ENCODE measurements at regions not wholly inside any gene's neighbourhood (a gene's known extent, or its start where the extent isn't known, plus 50 kb on each side); places are given as distances from the start of the nearest gene placed in this dataset.
"Not testable (repeated sequence)": the region's sequence is repeated elsewhere in the genome, so short reads cannot be mapped to it uniquely, and the experiment has no call there.

GRCh38 chr4:126755506-126755905, 877.3 kb upstream of the INTU start:
- H3K9me3 ChIP-seq (ENCODE audit: insufficient read depth, low read depth, low read length) = no peaks in the 10 kb centered on the region
- H3K27me3 ChIP-seq (ENCODE audit: insufficient read depth, low read length) = no peaks in the 10 kb centered on the region
- H3K27ac ChIP-seq (ENCODE audit: low read length) = no peak overlapping the region
- no peak overlapping the region for H3K4me3 ChIP-seq (ENCODE audit: low read length)
- no peaks in the 10 kb centered on the region for H3K36me3 ChIP-seq (ENCODE audit: insufficient read depth, low read depth, low read length)
- H3K9ac ChIP-seq (ENCODE audit: low read depth, low read length) = no peak overlapping the region
- no peaks in the 10 kb centered on the region for H3K4me1 ChIP-seq (ENCODE audit: insufficient read depth, low read length)

- Histone ChIP-seq H3K27ac (ENCODE audit: low read length) (no peak overlapping the region), H3K9me3 (ENCODE audit: insufficient read depth, low read depth, low read length) (no peaks in the 10 kb centered on the region), H3K9ac (ENCODE audit: low read depth, low read length) (no peak overlapping the region), H3K4me3 (ENCODE audit: low read length) (no peak overlapping the region), H3K36me3 (ENCODE audit: insufficient read depth, low read depth, low read length) (no peaks in the 10 kb centered on the region), H3K27me3 (ENCODE audit: insufficient read depth, low read length) (no peaks in the 10 kb centered on the region), H3K4me1 (ENCODE audit: insufficient read depth, low read length) (no peaks in the 10 kb centered on the region)
Observed at GRCh38 chr4:126756050-126756829, 876.5 kb upstream of the INTU start.

DNA sequence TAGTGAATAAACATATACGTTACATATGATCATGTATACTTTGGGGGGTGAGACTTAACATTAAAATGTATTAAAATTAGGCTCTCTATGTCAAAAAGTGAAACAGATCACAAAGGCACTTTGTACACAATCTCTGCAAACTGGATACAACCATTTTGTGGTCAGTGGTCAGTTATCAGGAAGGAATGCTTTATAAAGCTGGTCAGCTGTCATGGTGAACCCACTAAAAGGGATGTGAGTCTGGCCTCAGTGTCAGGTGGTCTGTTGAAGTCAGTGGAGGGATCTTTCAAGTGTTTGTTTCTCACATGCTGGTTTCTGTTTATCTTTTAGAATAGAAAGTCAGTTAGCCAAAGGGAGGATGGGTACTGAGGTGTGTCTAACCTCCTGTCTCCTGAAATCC, 875.5 kb upstream of the INTU start:
- Histone ChIP-seq H3K27ac (ENCODE audit: low read length) (no peak overlapping the region), H3K36me3 (ENCODE audit: insufficient read depth, low read depth, low read length) (no peaks in the 10 kb centered on the region), H3K4me3 (ENCODE audit: low read length) (no peak overlapping the region), H3K9me3 (ENCODE audit: insufficient read depth, low read depth, low read length) (no peaks in the 10 kb centered on the region), H3K9ac (ENCODE audit: low read depth, low read length) (no peak overlapping the region), H3K4me1 (ENCODE audit: insufficient read depth, low read length) (no peaks in the 10 kb centered on the region), H3K27me3 (ENCODE audit: insufficient read depth, low read length) (no peaks in the 10 kb centered on the region)

DNA sequence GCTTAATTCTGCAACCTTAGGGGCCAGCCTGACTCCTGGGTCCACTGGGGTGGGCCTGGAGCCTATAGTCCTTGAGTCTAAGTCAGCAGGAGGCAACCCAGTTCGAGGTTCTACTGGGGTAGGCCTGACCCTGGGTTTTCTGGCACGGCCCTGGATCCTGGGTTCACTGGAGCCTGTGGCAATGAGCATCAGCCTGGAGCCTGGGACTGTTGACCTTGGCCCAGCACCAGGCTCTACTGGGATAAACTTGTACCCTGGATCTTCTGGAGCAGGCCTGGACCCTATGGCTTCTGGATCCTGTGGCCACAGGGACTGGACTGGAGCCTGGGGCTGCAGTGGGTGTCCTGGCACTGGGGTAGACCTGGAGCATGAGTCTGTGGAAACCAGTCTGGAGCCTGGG, 874.3 kb upstream of the INTU start:
- Histone ChIP-seq H3K27me3 (ENCODE audit: insufficient read depth, low read length) (no peaks in the 10 kb centered on the region), H3K4me1 (ENCODE audit: insufficient read depth, low read length) (no peaks in the 10 kb centered on the region), H3K36me3 (ENCODE audit: insufficient read depth, low read depth, low read length) (no peaks in the 10 kb centered on the region), H3K4me3 (ENCODE audit: low read length) (no peak overlapping the region), H3K27ac (ENCODE audit: low read length) (no peak overlapping the region), H3K9ac (ENCODE audit: low read depth, low read length) (no peak overlapping the region), H3K9me3 (ENCODE audit: insufficient read depth, low read depth, low read length) (no peaks in the 10 kb centered on the region; the same call in 1 of the 2 replicates)

DNA sequence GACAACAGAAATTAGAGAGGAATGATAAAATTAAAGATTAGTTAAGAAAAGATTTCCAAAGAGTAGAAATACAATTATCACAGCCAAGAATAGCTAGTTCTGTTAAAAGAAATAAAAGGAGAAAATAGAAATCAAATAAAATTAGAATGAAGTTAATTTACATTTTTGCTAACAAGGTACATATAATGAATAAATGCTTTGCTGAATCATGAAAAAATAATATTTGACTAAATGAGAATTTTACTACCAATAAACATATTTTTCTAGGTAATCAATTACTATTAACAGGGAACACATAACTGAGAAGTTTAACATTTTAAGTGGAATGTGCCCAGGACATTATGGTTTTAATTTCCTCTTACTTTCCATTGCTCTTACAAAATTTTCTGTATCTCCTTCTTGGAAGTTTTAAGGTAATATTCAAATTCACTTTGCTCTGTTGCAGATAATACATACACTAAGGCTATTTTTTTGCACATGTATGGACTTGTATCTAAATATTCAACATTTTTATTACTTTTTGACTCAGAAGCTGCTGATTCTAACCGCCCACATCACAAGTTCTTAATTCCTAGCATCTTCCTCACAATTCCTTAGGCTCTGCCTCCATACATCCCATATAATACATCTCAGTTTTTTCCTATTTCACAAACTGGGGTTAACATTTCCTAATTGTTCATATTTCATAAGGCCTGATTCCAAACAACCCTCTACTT, 870.7 kb upstream of the INTU start:
- no peaks in the 10 kb centered on the region for H3K4me1 ChIP-seq (ENCODE audit: insufficient read depth, low read length)
- no peak overlapping the region for H3K27ac ChIP-seq (ENCODE audit: low read length)
- no peak overlapping the region for H3K9ac ChIP-seq (ENCODE audit: low read depth, low read length)
- H3K9me3 ChIP-seq (ENCODE audit: insufficient read depth, low read depth, low read length) = no peaks in the 10 kb centered on the region; the same call in 1 of the 2 replicates
- H3K36me3 ChIP-seq (ENCODE audit: insufficient read depth, low read depth, low read length) = no peaks in the 10 kb centered on the region
- H3K27me3 ChIP-seq (ENCODE audit: insufficient read depth, low read length) = no peaks in the 10 kb centered on the region
- H3K4me3 ChIP-seq (ENCODE audit: low read length) = no peak overlapping the region

DNA sequence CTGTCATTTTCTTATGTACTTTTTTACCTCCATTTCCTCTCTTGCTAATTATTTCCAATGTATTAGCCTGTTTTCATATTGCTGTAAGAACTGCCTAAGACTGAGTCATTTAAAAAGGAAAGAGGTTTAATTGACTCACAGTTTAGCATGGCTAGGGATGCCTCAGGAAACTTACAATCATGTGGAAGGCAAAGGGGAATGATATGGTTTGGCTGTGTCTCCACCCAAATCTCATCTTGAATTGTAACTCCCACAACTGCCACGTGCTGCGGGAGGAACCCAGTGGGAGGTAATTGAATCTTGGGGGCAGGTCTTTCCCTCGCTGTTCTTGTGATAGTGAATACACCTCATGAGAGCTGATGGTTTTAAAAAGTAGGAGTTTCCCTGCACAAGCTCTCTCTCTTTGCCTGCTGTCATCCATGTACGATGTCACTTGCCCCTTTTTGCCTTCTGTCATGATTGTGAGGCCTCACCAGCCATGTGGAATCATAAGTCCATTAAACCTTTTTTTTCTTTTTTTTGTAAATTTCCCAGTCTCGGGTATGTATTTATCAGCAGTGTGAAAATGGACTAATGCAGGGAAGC, 870.0 kb upstream of the INTU start:
- H3K36me3 ChIP-seq (ENCODE audit: insufficient read depth, low read depth, low read length) = no peaks in the 10 kb centered on the region
- H3K9ac ChIP-seq (ENCODE audit: low read depth, low read length) = no peak overlapping the region
- no peaks in the 10 kb centered on the region for H3K27me3 ChIP-seq (ENCODE audit: insufficient read depth, low read length)
- H3K9me3 ChIP-seq (ENCODE audit: insufficient read depth, low read depth, low read length) = no peaks in the 10 kb centered on the region; the same call in 1 of the 2 replicates
- no peak overlapping the region for H3K27ac ChIP-seq (ENCODE audit: low read length)
- no peaks in the 10 kb centered on the region; the same call in 1 of the 2 replicates for H3K4me1 ChIP-seq (ENCODE audit: insufficient read depth, low read length)
- no peak overlapping the region for H3K4me3 ChIP-seq (ENCODE audit: low read length)

- Histone ChIP-seq H3K27ac (ENCODE audit: low read length) (no peak overlapping the region), H3K36me3 (ENCODE audit: insufficient read depth, low read depth, low read length) (no peaks in the 10 kb centered on the region), H3K4me3 (ENCODE audit: low read length) (no peak overlapping the region)
Observed at GRCh38 chr4:126766241-126766640, 866.5 kb upstream of the INTU start.

GRCh38 chr4:126768338-126768737, 864.4 kb upstream of the INTU start:
- no peak overlapping the region for H3K27ac ChIP-seq (ENCODE audit: low read length)
- H3K27me3 ChIP-seq (ENCODE audit: insufficient read depth, low read length) = no peaks in the 10 kb centered on the region
- no peaks in the 10 kb centered on the region; the same call in 1 of the 2 replicates for H3K4me1 ChIP-seq (ENCODE audit: insufficient read depth, low read length)
- H3K36me3 ChIP-seq (ENCODE audit: insufficient read depth, low read depth, low read length) = no peaks in the 10 kb centered on the region
- no peak overlapping the region for H3K4me3 ChIP-seq (ENCODE audit: low read length)
- no peaks in the 10 kb centered on the region; the same call in 1 of the 2 replicates for H3K9me3 ChIP-seq (ENCODE audit: insufficient read depth, low read depth, low read length)
- H3K9ac ChIP-seq (ENCODE audit: low read depth, low read length) = no peak overlapping the region

More at GRCh38 chr4:126766241-126766640, 866.5 kb upstream of the INTU start:
- Histone ChIP-seq H3K27me3 (ENCODE audit: insufficient read depth, low read length) (no peaks in the 10 kb centered on the region), H3K9ac (ENCODE audit: low read depth, low read length) (no peak overlapping the region), H3K4me1 (ENCODE audit: insufficient read depth, low read length) (no peaks in the 10 kb centered on the region; the same call in 1 of the 2 replicates), H3K9me3 (ENCODE audit: insufficient read depth, low read depth, low read length) (no peaks in the 10 kb centered on the region; the same call in 1 of the 2 replicates)

GRCh38 chr4:126770811-126771553, 861.8 kb upstream of the INTU start:
- not testable (repeated sequence) for H3K27me3 ChIP-seq (ENCODE audit: insufficient read depth, low read length); H3K4me3 ChIP-seq (ENCODE audit: low read length); H3K27ac ChIP-seq (ENCODE audit: low read length); H3K4me1 ChIP-seq (ENCODE audit: insufficient read depth, low read length); H3K9me3 ChIP-seq (ENCODE audit: insufficient read depth, low read depth, low read length); H3K36me3 ChIP-seq (ENCODE audit: insufficient read depth, low read depth, low read length); H3K9ac ChIP-seq (ENCODE audit: low read depth, low read length)

DNA sequence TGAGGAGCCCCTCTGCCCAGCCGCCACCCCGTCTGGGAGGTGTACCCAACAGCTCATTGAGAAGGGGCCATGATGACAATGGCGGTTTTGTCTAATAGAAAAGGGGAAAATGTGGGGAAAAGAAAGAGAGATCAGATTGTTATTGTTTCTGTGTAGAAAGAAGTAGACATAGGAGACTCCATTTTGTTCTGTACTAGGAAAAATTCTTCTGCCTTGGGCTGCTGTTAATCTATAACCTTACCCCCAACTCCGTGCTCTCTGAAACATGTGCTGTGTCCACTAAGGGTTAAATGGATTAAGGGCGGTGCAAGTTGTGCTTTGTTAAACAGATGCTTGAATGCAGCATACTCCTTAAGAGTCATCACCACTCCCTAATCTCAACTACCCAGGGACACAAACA, 861.1 kb upstream of the INTU start:
- not testable (repeated sequence) for H3K27me3 ChIP-seq (ENCODE audit: insufficient read depth, low read length); H3K9me3 ChIP-seq (ENCODE audit: insufficient read depth, low read depth, low read length); H3K27ac ChIP-seq (ENCODE audit: low read length); H3K36me3 ChIP-seq (ENCODE audit: insufficient read depth, low read depth, low read length); H3K4me3 ChIP-seq (ENCODE audit: low read length); H3K9ac ChIP-seq (ENCODE audit: low read depth, low read length); H3K4me1 ChIP-seq (ENCODE audit: insufficient read depth, low read length)

DNA sequence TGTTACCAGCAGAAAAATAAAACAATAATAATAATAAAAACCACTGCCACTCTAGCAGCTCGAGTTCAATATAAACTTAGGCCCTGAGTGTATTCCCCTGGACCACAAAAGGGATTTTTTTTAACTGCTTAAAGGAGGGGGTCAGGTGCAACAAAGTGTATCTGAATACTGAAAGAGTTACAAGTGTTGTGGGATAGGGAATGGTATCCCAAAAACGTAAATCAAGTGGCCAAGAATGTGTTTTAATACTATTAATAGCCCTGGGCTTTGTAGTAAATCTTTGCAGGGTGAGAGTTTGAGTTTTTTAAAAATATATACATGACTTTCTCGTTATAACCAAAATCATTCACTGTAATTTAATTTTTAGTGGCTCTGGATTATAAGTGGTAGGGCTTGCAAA, 860.1 kb upstream of the INTU start:
- Histone ChIP-seq H3K4me3 (ENCODE audit: low read length) (no peak overlapping the region), H3K27me3 (ENCODE audit: insufficient read depth, low read length) (no peaks in the 10 kb centered on the region), H3K27ac (ENCODE audit: low read length) (no peak overlapping the region), H3K9ac (ENCODE audit: low read depth, low read length) (no peak overlapping the region), H3K9me3 (ENCODE audit: insufficient read depth, low read depth, low read length) (no peaks in the 10 kb centered on the region), H3K4me1 (ENCODE audit: insufficient read depth, low read length) (peaks cover 5% of the 10 kb centered on the region; the same call in 1 of the 2 replicates), H3K36me3 (ENCODE audit: insufficient read depth, low read depth, low read length) (no peaks in the 10 kb centered on the region)

Measured in iPS-20b (cell line).